ENCODE measurements at regions not wholly inside any gene's neighbourhood (a gene's known extent, or its start where the extent isn't known, plus 50 kb on each side); places are given as distances from the start of the nearest gene placed in this dataset.

GRCh38 chr10:8835453-8836167, 781.1 kb downstream of the GATA3 start:
- TF ChIP-seq EZH2 (IDR thresholded peaks at IDR 0.05; ENCODE audit: insufficient read depth, poor library complexity, severe bottlenecking) (no peak), EZH2phosphoT487 (IDR thresholded peaks at IDR 0.05; ENCODE audit: insufficient read depth, low read depth) (no peak)
